ENCODE measurements at regions not wholly inside any gene's neighbourhood (a gene's known extent, or its start where the extent isn't known, plus 50 kb on each side); places are given as distances from the start of the nearest gene placed in this dataset.

- TF ChIP-seq CTCF (IDR thresholded peaks at IDR 0.05; ENCODE audit: low read depth, low read length, missing input control) (no peak), FOXA1 (IDR thresholded peaks at IDR 0.05) (no peak), GABPA (IDR thresholded peaks at IDR 0.05 in 1 of 2, conservative IDR thresholded peaks at IDR 0.05 in 1 of 2) (no peak), EGR1 (IDR thresholded peaks at IDR 0.05; ENCODE audit: low read depth in 2 of 2) (no peak)
Observed at GRCh38 chr9:129509533-129509928, 111.4 kb downstream of the C9orf50 start.
